ENCODE measurements at regions not wholly inside any gene's neighbourhood (a gene's known extent, or its start where the extent isn't known, plus 50 kb on each side); places are given as distances from the start of the nearest gene placed in this dataset.
"Not testable (repeated sequence)": the region's sequence is repeated elsewhere in the genome, so short reads cannot be mapped to it uniquely, and the experiment has no call there.

DNA sequence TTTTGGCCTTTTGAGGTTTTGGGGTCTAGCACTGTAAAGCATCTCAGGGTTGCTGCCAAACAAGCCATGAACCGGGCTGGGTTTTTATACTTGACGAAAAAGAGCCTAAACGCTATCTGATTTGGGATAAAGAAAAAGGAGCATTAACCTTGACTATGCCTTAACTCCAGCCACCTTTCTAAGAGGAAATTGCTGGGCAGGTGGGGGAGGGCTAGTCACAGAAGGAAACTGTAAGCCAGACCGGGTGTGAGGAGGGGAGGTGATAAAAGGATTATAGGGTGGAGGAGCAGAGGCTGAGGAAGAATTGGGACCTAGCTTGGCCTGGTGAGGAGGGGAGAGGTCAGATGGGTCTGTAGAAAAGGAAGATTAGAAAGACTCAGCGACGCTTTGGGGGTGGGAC lies 335.2 kb upstream of the HTR1E start:
- not testable (repeated sequence) for DNase-seq

DNA sequence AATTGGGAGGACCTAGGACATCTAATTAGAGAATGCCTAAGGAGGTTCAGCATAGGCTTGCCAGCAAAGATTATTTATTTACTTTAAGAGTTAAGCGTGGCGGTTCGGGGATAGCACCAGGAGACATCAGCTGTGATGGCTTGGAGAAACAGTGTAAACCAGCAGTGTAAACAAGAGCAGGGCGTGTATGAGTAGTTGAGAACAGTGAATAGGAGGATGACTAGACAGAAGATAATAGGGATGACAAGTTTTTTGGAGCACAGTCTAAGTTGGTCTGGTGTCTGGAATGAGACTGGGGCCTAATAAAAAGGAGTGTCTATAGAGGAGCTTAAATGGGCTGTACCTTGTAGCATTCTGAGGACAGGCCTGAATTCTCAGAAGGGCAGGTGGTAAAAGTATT lies 338.4 kb upstream of the HTR1E start:
- DNase-seq: not testable (repeated sequence)

DNA sequence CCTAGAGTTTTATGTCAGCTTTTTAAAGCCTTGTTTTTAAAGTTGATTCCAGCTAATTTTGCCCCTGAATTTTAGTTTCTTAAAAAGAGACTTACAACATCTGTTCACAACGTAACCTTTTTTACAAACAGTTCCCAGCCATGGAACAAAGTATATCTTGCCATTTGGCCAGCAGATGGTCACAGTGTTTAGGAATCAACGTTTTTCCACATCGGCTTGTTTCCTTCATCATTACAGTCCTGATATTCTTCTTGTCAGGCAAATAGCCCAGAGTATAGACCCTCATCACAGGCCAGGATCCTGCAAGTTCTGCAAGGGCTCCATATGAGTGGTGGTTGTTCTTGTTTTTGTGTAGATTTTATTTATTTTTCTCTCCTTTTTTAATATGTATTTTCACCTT lies 341.7 kb upstream of the HTR1E start:
- no peak for DNase-seq

DNA sequence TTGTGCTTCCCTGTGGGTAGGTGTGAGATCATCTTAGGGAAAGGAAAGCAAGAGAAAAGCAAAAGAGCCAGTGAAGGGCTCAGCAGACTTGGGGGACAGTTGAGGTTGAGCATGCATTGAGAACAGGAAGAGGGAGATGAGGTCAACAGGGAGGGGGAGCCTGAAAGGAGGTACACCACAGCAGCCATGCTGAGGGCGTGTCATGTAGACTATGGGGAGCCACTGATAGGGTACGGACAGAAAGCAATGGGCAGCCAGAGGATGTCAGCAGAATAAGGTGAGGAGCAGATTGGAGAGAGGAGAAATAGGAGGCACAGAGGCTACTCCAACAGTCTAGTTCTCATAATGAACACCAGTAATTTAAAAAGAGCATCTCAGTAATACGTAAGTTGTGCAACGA lies 351.1 kb upstream of the HTR1E start:
- DNase-seq: no peak

DNA sequence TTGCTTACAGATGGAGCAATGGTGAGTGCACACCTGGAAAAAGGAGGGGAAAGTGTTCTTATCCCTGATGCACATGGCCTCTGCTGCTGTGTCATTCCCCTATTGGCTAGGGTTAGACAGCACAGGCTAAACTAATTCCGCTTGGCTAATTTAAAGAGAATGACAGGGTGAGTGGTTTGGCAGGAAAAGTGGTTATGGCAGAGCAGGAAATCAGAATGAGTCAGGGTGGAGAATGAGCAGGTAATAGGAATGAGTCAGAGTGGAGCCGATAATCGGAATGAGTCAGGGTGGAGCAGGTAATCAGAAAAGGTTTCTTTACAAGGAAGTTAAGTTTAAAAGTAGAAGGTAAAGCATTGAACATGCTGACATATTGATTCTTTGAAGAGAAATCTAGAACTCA lies 355.5 kb upstream of the HTR1E start:
- DNase-seq: no peak

DNA sequence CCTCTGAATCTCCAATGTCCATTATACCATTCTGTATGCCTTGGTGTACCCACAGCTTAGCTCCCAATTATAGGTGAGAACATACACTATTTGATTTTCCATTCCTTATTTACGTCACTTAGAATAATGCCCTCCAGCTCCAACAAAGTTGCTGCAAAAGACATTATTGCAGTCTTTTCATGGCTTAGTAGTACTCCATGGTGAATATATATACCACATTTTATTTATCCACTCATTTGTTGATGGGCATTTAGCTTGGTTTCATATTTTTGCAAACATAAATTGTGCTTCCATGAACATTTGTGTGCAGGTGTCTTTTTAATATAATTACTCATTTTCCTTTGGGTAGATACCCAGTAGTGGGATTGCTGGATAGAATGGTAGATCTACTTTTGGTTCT lies 374.1 kb upstream of the HTR1E start:
- no peak for DNase-seq

DNA sequence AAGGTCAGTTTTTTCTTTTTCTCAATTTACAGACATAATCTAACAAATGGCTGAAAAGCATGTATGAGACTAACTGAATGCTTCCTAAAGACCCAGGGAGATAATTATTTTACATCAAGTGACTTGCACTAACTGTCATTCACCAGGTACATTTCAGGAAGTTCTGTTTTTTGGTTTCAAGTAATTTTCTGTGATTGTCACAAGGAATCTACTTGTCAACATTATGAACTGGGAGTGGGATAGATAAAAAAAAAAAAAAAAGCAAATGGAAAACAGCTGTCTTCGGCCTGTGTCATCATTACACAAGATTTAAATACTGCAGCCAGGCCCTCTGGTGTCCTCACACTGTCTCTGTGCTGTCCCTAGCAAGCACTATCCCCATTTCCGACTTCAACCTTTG lies 379.0 kb upstream of the HTR1E start:
- DNase-seq: no peak

DNA sequence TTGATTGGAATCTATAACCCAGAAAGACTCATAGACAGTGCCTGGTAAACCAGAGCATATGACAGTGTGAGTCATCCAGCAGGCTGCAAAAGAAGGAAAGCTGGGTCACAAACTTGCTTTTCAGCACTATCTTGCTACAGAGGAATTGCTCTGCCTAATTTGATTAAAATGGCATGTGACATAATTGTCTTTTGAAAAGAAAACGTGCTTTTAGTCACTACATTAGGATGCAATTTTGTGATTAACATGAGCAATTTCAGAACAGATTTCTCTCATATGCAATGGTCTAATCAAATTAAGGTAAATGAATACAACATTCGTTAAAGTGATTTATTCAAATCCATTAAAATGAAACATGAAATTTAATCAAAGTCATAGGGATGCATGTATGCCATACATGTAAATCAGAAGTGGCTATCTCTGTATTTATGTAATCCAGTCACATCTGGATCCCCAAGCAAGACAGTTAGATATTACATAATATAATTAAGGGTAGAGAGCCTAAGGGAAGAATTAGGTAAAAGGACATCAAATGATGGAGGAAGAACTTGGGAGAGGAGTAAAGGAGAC lies 400.0 kb upstream of the HTR1E start:
- DNase-seq: no peak

DNA sequence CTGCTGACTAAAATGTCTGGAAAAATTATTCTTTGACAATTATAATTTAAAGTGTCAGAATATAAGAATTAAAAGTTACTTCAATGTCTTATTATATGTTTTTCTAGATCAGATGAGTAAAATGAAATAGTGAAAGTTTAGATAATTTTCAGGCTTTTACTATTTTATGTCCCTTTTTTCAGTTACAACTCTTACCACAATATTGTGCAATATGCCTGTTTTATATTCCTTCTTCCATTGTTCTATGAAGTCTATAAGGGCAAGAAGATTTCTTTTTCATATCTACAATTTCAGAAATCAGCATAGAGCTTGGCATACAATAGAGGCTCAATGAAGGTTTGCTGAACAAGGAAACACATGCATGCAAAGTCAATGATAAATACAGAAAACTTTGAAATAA lies 401.2 kb upstream of the HTR1E start:
- DNase-seq: no peak

DNA sequence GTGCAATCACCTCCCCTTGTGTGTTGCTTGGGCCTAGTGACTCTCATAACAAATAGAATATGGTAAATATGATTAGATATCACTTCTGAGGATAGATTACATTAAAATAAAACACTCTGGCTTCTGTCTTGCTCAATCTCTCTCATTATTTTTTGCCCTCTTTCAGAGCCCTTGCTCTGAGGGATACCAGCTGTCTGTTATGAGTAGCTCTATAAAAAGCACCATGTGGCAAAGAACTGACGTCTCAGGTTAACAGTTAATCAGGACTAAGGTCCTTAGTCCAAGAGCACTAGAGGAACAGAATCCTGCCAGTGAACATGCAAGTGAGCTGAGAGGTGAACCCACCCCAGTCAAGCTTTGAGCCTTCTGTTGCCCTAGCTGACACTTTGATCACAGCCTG lies 402.2 kb upstream of the HTR1E start:
- no peak for DNase-seq

DNA sequence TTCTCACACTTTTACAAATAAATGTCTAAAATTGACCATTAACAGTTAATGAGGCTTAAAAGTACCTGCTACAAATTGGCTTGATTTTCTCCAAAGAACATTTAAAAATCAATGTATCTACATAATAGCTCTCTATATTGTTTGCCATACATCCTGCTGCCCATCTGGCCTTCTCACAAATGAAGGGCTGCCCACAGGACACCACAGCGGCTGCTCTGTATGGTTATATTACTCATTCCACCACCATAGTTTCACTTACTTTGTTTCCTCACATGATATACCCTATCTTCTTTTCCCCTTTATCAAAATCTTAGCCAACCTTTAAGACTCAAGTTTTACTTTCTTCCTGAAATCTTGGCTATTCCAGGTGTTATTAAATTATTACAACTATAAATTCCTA lies 407.7 kb upstream of the HTR1E start:
- no peak for DNase-seq

DNA sequence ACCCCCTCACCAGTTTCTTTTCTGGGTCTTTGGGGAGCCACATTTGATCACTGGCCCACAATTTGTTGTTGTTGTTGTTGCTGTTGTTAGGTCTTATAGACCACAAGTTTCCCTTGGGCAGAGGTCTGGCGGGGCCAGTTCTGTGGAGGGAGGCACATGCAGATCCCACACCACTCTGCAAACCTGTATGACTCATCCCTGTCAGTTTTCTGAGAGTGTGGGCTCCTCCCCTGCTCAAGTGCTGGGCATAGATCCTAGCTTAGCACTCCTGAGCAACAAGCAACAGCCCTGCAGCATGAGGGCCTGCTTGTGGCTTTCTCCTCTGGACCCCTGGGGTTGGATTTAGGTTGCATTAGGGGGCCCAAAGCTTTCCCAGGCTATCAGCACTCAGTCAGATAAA lies 411.1 kb upstream of the HTR1E start:
- no peak for DNase-seq

DNA sequence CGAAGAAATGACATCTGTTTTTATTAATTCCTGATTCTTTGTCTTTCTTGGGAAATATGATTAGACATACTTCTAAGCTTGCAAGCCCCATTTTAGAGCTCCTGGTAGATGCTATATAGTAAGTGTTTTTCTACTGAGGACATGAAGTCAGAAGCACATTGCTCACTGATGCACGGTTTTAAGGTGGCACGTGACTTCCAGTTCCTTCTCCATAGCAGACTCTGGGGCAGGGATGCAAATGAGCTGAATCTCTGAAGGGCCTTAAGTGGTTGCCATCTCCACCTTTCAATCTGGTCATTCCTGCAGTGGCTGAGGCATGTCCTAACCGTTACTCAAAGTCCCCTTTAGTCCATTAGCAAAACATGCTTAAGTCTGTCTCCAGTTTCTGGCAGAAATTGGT lies 421.2 kb upstream of the HTR1E start:
- DNase-seq: no peak

DNA sequence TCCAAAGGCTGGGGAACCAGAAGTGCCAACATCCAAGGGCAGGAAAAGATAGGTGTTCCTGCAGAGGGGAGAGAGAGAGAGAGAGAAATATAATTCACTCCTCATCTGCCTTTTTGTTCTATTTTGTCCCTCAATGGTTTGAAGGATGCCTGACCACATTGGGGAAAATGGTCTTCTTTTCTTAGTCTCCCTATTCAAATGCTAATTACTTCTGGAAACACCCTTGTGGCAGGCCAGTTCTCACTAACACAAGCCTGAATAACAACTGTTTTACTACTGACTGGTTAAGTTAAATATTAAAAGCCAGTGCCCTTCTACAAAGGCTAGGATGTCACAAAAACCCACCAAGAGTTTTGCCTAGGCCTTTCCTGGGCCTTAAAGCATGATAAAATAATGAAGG lies 425.4 kb upstream of the HTR1E start:
- DNase-seq: no peak

DNA sequence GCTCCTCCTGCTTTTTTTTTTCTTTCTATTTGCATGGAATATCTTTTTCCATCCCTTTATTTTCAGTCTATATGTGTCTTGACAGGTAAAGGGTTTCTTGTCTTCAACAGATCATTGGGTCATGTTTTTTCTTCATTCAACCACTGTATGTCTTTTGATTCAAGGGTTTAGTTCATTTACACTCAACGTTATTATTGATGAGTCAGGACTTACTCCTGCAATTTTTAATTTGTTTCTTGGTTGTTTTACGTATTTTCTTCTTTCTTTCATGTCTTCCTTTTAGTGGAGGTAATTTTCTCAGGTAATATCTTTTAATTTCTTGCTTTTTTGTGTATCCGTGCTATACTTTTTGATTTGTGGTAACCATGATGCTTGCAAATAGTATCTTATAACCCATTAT lies 429.1 kb upstream of the HTR1E start:
- DNase-seq: no peak

DNA sequence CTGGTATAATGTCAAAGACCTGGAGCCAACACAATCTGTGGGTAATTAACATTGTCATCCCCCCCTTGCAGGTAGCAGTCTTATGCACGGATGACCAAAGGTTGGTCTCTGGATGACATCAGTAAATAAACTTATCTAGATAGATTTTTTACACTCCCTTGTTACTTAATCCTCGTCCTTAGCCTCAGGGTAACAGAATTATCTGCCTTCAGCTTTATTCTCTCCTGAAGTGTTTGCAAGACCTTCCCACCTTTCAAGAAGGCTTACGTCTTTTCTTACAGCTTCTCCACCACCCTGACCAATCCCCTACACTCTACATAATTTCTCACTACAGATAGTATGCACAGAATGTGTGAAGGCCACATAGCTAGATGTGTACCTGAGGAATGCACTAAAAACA lies 434.8 kb upstream of the HTR1E start:
- DNase-seq: no peak

DNA sequence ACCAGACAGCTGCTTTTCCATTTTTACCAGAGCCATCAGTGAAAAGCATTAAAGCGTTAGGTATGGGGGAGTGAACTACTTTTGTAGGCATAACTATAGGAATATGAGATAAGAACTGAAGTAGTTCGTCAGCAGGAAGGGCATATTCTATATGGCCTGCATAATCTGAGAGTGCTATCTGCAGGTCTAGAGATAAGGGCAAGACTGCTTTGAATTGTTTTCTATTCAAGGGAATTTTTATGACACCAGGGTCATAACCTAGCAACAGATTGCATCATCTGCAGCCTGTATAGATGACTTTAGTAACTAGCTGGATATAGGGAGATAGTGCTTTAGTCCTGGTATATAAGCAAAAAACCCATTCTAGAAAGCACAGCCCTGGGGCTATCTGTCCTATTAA lies 437.3 kb upstream of the HTR1E start:
- no peak for DNase-seq

DNA sequence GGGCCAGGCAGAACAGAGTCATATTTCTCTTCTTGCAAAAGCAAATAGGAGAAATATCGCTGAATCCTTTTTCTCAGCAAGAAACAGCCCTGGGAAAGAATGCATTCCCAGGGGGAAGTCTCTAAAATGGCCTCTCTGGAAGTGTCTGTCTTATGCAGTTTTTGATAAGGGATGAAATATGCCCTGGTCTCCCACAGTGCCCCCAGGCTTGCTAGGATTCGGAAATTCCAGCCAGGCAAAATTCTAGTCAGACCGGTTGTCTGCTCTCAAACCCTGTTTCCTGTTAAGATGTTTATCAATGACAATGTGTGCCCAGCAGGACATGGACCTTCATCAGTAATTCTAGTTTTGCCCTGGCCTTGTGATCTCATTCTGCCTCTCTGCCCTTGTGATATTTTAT lies 448.3 kb upstream of the HTR1E start:
- DNase-seq: not testable (repeated sequence)

DNA sequence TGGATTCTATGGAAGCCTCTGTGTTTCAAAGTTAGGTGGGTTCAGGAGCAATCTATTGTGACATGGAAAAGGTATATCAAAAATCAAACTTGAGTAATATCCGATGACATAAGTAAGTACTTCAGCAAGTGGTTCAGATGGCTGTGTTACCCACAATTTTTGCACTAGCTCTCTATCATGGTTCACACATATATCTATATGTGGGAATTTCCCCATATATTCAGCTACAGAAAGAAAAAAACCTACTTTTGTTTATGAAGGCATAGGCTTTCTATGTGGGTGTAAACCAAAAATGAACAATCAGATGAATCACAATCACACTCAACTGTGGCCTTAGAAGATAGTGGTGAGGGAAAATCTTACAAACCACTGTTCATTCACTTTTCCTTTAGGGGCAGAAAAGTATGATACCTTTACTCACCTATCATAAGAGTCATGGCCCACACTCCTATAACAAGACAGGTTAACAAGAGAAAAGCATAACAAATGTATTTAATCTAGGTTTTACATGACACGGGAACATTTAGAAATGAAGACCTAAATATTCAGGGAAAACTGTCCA lies 449.6 kb upstream of the HTR1E start:
- no peak for DNase-seq

DNA sequence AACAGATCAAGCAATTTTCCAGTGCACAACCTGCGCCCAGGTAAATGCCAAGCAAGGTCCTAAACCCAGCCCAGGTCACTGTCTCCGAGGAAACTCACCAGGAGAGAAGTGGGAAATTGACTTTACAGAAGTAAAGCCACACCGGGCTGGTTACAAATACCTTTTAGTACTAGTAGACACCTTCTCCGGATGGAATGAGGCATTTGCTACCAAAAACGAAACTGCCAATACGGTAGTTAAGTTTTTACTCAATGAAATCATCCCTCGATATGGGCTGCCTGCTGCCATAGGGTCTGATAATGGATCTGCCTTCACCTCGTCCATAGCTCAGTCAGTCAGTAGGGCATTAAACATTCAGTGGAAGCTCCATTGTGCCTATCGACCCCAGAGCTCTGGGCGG lies 459.0 kb upstream of the HTR1E start:
- DNase-seq: not testable (repeated sequence)

DNA sequence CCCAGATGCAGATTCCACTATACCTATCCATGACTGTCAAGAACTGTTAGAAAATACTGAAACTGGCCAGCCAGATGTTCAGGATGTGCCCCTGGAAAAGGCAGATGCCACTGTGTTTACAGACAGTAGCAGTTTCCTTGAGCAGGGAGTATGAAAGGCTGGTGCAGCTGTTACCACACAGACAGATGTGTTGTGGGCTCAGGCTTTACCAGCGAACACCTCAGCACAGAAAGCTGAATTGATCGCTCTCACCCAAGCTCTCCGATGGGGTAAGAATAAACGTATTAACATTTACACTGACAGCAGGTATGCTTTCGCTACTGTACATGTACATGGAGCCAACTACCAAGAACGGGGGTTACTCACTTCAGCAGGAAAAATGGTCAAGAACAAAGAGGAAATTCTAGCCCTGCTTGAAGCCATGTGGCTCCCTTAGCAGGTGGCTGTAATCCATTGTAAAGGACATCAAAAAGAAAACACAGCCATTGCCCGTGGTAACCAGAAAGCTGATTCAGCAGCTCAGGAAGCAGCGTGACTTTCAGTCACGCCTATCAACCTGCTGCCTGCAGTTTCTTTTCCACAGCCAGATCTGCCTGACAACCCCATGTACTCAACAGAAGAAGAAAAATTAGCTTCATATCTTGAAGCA lies 459.7 kb upstream of the HTR1E start:
- DNase-seq: no peak

DNA sequence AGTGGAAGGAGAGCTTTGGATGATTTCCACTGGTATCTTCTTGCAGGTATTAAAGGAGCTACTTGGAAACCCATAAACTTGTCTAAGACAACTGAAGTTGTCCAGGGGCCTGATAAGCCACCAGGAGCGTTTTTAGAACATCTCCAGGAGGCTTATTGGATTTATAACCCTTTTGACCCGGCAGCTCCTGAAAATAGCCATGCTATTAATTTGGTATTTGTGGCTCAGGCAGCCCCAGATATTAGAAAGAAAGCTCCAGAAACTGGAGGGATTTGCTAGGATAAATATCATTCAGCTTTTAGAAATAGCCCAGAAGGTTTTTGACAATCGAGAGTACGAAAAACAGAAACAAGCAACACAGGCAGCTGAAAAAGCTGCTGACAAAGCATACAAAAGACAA lies 461.0 kb upstream of the HTR1E start:
- no peak for DNase-seq

DNA sequence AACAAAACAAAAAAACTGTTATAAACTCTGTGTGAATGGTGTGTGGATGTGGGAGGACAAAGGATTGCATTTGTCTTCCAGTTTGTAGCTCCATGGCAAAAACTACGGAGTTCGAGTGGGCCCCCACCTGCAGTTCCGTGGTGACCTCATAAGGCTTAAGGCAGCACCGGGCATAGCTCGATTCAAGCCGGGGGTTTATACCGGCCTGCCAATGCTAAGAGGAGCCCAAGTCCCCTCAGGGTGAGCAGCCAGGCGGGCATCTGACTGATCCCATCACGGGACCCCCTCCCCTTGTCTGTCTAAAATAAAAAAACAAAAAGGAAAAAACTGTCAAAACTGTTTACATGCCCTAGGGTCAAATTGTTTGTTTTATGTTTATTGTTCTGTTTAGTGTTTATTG lies 463.2 kb upstream of the HTR1E start:
- no peak for DNase-seq

DNA sequence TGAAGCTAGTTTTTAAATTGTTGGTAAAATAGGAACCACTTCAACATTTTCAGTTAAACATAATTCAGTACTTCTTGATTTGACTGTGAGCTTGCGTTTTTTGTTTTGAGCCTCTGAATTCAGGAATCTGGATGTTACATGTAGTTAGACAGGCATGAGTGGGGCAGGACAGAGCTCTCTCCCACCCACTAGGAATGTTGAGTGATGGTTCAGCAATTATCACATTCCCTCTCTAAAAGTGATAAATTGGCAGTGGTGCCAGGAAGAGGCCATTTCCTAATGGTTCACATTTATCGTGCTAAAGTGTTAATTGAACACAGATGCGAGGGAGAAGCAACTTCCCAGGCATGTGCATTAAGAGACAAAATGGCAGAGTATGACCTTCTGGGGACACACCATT lies 465.5 kb upstream of the HTR1E start:
- DNase-seq: no peak

DNA sequence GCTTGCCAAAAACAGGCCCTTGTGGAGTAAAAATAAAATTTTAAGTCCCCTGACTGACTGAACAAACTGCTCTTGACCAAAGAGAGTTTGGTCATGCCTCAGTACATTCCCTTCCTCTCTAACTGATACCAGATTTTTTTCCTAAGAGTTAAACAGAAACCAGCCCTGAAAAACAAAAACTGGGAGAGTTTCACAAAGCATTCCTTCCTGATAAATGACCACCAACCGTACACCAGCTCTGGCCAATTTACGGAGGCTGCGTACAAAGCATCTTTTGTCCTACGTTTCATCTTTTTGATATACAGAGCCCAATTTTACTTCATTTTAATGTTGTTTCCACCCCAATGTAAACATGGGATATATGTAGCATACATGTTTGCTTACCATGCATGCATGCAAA lies 477.4 kb upstream of the HTR1E start:
- DNase-seq: no peak

All from inflammatory macrophage treated with lipopolysaccharide for 4 hours (primary cell).